GM11168 (cell line): ENCODE measurements at regions not wholly inside any gene's neighbourhood (a gene's known extent, or its start where the extent isn't known, plus 50 kb on each side); places are given as distances from the start of the nearest gene placed in this dataset.
"Not testable (repeated sequence)": the region's sequence is repeated elsewhere in the genome, so short reads cannot be mapped to it uniquely, and the experiment has no call there.

Experiments
- in situ Hi-C: fragments of 300-500 bp; cut with MboI; formaldehyde crosslinking; loops from one replicate; pipeline ENCODE4 v1.12.0; 2022; ENCODE audit warnings: low sequenced_read_pairs; ENCODE audit not compliant: unreplicated experiment

- in situ Hi-C loops, result no loop called here
Observed at GRCh38 chr2:129799036-129799958, 180.2 kb upstream of the RAB6C start.

GRCh38 chr2:129800285-129800684 is 179.2 kb upstream of the RAB6C start:
- in situ Hi-C loops, result no loop called here

DNA sequence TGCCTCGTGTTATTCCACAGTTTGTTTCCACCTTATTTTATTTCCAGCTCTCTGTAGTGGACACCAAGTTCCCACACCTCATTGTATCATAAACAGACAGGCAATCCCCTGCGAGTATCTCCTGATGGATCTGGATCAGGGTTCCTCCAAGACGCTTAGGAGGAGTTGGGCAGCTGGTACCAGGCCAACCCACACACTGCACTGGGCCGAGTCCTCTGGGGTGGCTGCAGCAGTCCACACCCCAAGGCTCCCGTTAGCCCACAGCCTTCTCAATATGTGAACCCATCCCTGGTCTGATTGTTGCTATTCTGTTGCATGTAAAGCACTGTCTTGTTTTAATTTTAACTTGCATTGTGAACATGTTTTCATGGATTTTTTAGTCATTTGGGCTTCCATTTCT is 178.8 kb upstream of the RAB6C start:
- in situ Hi-C loops, result no loop called here

DNA sequence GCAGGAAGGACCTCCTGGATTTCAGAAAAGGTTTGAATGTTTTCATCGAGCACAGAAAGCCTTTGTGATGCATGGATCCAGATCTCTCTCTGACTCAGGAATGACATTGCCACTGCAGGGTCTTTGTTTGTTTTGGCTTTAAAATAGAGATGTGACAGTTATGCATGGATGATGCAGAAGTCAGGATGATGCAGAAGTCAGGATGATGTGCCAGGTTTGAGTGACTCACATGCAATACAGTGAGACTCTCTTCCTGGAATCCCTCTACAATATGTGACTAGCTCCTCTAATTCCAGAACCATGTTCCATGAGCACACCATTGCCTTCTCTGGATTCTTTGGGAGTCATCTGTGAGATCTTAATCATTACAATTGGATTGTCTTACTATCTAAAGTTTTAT is 177.9 kb upstream of the RAB6C start:
- in situ Hi-C loops, result no loop called here

- in situ Hi-C loops, result no loop called here
Observed at GRCh38 chr2:129802290-129802689, 177.2 kb upstream of the RAB6C start.

- in situ Hi-C loops, result no loop called here
Observed at GRCh38 chr2:129803032-129803431, 176.4 kb upstream of the RAB6C start.

DNA sequence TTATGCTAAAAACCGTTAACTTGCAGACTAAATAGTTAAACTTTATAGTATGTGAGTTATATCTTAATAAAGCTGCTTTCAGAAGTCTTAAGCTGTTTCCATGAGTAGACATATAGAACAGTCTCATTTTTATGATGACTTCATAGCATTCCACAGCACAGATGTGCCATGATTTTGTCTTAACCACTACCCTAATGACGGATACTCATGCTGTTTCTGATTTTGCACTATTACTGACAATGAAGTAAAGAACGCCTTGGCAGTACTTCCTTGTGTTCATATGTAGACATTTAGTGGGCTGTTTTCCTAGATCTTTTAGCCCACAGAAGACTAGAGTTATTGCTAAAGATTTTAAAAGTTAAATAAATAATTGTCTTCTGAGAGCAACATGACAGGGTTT is 175.6 kb upstream of the RAB6C start:
- in situ Hi-C loops, result no loop called here

- in situ Hi-C loops, result no loop called here
Observed at GRCh38 chr2:129805899-129806298, 173.6 kb upstream of the RAB6C start.

GRCh38 chr2:129806317-129806716 is 173.1 kb upstream of the RAB6C start:
- in situ Hi-C loops, result no loop called here

DNA sequence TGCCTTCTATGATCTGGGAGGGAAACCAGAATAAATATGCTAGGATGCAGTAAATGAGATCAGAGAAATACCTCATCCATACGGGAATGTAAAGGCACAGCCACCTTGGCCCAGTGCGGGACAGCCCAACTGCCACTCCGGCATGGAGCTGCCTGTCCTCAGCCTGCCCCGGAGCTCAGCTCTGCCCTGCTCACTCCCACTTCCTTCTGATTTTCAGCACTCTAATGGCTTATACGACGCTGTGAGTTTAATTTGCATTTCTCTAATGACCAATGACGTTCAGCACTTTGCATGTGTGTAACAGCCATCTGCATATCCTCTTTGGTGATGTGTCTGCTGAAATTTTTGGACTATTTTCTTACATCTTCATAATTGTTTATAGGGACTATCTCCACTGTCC is 172.5 kb upstream of the RAB6C start:
- in situ Hi-C loops, result no loop called here

DNA sequence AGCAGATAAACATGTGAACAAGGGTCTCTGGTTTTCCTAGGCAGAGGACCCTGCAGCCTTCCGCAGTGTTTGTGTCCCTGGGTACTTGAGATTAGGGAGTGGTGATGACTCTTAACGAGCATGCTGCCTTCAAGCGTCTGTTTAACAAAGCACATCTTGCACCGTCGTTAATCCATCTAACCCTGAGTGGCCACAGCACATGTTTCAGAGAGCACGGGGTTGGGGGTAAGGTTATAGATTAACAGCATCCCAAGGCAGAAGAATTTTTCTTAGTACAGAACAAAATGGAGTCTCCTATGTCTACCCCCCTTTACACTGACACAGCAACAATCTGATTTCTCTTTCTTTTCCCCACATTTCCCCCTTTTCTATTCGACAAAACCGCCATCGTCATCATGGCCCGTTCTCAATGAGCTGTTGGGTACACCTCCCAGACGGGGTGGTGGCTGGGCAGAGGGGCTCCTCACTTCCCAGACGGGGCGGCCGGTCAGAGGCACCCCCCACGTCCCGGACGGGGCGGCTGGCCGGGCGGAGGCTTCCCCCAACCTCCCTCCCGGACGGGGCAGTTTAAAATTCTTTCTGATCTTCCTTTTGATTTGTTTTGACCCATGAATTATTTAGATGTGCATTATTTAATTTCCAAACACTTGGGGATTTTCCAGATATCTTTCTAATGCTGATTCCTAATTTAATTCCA is 171.7 kb upstream of the RAB6C start:
- in situ Hi-C loops, result not testable (repeated sequence)

- in situ Hi-C loops, result no loop called here
Observed at GRCh38 chr2:129810521-129810920, 168.9 kb upstream of the RAB6C start.

- in situ Hi-C loops, result no loop called here
Observed at GRCh38 chr2:129812071-129812470, 167.4 kb upstream of the RAB6C start.

GRCh38 chr2:129812654-129813053 is 166.8 kb upstream of the RAB6C start:
- in situ Hi-C loops, result no loop called here

- in situ Hi-C loops, result no loop called here
Observed at GRCh38 chr2:129813404-129813803, 166.1 kb upstream of the RAB6C start.

- in situ Hi-C loops, result no loop called here
Observed at GRCh38 chr2:129816813-129817574, 162.5 kb upstream of the RAB6C start.

- in situ Hi-C loops, result no loop called here
Observed at GRCh38 chr2:129819855-129820254, 159.6 kb upstream of the RAB6C start.

- in situ Hi-C loops, result no loop called here
Observed at GRCh38 chr2:129820908-129821307, 158.6 kb upstream of the RAB6C start.

DNA sequence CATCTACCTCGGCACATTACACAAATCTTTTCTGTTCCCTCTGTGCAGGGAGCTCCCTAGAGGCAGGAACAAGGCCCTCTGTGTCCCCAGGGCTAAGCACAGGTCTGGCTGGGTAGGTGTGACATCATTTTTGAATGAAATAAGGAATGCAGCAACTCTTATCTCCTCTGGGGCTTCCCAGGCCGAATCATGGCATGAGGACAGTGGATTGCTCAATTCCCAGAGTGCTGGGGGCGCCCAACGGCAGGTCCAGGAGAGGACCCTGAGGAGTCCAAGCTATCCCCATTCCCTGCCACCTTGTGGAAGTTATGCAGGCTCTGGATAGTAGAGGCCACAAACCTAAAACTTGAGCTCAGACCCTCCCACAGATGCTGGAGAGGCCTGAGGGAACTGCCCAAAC is 158.0 kb upstream of the RAB6C start:
- in situ Hi-C loops, result no loop called here

DNA sequence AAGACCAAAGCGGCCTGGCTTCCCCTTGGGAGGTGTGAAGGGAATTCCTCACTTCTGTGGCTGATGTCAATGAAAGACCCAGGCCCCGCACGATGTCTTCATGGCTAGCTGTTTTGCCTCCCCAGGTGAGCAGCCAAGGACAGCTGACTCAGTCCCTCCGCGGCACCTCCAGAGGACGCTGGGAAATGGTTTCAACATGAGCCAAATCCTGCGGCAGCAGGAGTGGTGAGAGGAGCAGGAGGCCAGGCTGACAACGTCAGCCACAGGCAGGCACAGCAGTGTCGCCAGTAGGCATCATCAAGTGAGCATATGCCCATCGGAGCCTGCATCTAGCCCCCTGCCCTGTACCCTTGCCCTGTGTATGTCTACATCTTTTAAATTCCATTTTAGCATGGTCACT is 156.4 kb upstream of the RAB6C start:
- in situ Hi-C loops, result no loop called here
